NCI-H2196 treated with DMSO at 0.1 percent for 48 hours (cell line): ENCODE measurements at regions not wholly inside any gene's neighbourhood (a gene's known extent, or its start where the extent isn't known, plus 50 kb on each side); places are given as distances from the start of the nearest gene placed in this dataset.

Experiments used
- DNase-seq: peaks from one replicate; lab custom pipeline; 2025; ENCODE audit not compliant: unreplicated experiment; lab: John Stamatoyannopoulos, UW

- DNase-seq, result no peak
Measured at GRCh38 chr1:83110156-83110555, 888.8 kb downstream of the TTLL7 start.

- DNase-seq, result no peak
Measured at GRCh38 chr1:83109692-83110091, 889.2 kb downstream of the TTLL7 start.

GRCh38 chr1:83104558-83104957 lies 894.4 kb downstream of the TTLL7 start:
- DNase-seq, result no peak

GRCh38 chr1:83103341-83103740 lies 895.6 kb downstream of the TTLL7 start:
- DNase-seq, result no peak

GRCh38 chr1:83102630-83103071 lies 896.3 kb downstream of the TTLL7 start:
- no peak for DNase-seq

- no peak for DNase-seq
Measured at GRCh38 chr1:83101406-83101805, 897.5 kb downstream of the TTLL7 start.

- no peak for DNase-seq
Measured at GRCh38 chr1:83100133-83100532, 898.8 kb downstream of the TTLL7 start.

GRCh38 chr1:83098791-83099190 lies 900.1 kb downstream of the TTLL7 start:
- no peak for DNase-seq

GRCh38 chr1:83098131-83098530 lies 900.8 kb downstream of the TTLL7 start:
- no peak for DNase-seq

GRCh38 chr1:83097715-83098114 lies 901.2 kb downstream of the TTLL7 start:
- DNase-seq, result no peak

GRCh38 chr1:83095570-83095969 lies 903.4 kb downstream of the TTLL7 start:
- DNase-seq, result no peak

- no peak for DNase-seq
Measured at GRCh38 chr1:83090195-83090594, 908.7 kb downstream of the TTLL7 start.

- no peak for DNase-seq
Measured at GRCh38 chr1:83087851-83088250, 911.1 kb downstream of the TTLL7 start.

- no peak for DNase-seq
Measured at GRCh38 chr1:83086986-83087512, 911.9 kb downstream of the TTLL7 start.

- no peak for DNase-seq
Measured at GRCh38 chr1:83086346-83086745, 912.6 kb downstream of the TTLL7 start.

GRCh38 chr1:83083589-83084224 lies 915.2 kb downstream of the TTLL7 start:
- DNase-seq, result no peak

GRCh38 chr1:83077411-83077810 lies 921.5 kb downstream of the TTLL7 start:
- DNase-seq, result no peak

- DNase-seq, result no peak
Measured at GRCh38 chr1:83075107-83075506, 923.8 kb downstream of the TTLL7 start.

- no peak for DNase-seq
Measured at GRCh38 chr1:83067954-83068353, 931.0 kb downstream of the TTLL7 start.

- DNase-seq, result no peak
Measured at GRCh38 chr1:83065952-83066727, 932.8 kb downstream of the TTLL7 start.

GRCh38 chr1:83064589-83065242 lies 934.2 kb downstream of the TTLL7 start:
- no peak for DNase-seq
